PC-9 (cell line): ENCODE measurements at regions not wholly inside any gene's neighbourhood (a gene's known extent, or its start where the extent isn't known, plus 50 kb on each side); places are given as distances from the start of the nearest gene placed in this dataset.

Experiments
- EZH2 ChIP-seq: fragments of 200-600 bp; sonication (generic); IDR thresholded peaks from 2 replicates; pipeline ENCODE4 v1.8.0; 2017; ENCODE audit warnings: antibody characterized with exemption, low read depth
- TF ChIP-seq, protein P1 (sequence below): fragments of 200-600 bp; sonication (generic); conservative IDR thresholded peaks from 2 replicates; pipeline ENCODE4 v1.6.1; 2017; ENCODE audit warnings: mixed run types, antibody characterized with exemption, mild to moderate bottlenecking, moderate library complexity

DNA sequence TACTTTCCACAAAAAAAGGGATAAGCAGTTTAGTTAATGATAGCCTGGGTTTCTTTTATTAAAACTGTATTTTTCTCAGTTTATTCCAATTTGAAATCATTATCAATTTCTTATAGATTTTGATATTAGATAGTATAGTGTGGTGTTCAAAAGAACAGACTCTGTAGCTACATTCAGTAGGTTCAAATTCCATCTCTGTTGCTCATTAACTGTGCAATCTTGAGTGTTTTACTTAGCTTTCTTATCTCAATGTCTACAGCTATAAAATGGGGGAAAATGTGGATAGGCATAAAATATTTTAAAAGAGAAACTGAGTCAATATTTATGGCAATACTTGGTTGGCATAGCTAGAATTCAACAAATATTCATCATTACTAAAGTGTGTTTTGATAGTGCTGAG lies 86.9 kb upstream of the SEMA3A start:
- TF ChIP-seq, protein P1, sequence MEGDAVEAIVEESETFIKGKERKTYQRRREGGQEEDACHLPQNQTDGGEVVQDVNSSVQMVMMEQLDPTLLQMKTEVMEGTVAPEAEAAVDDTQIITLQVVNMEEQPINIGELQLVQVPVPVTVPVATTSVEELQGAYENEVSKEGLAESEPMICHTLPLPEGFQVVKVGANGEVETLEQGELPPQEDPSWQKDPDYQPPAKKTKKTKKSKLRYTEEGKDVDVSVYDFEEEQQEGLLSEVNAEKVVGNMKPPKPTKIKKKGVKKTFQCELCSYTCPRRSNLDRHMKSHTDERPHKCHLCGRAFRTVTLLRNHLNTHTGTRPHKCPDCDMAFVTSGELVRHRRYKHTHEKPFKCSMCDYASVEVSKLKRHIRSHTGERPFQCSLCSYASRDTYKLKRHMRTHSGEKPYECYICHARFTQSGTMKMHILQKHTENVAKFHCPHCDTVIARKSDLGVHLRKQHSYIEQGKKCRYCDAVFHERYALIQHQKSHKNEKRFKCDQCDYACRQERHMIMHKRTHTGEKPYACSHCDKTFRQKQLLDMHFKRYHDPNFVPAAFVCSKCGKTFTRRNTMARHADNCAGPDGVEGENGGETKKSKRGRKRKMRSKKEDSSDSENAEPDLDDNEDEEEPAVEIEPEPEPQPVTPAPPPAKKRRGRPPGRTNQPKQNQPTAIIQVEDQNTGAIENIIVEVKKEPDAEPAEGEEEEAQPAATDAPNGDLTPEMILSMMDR = no peak
- TF ChIP-seq EZH2 = no peak
